HepG2 (cell line): ENCODE measurements at regions not wholly inside any gene's neighbourhood (a gene's known extent, or its start where the extent isn't known, plus 50 kb on each side); places are given as distances from the start of the nearest gene placed in this dataset.

Source experiments
- ATAC-seq: fragments of 200-7000 bp; cut with Tn5 transposase; 3 replicates; pipeline ENCODE4 v1.9.1; 2020; ENCODE audit warnings: mild to moderate bottlenecking, moderate library complexity
- BruUV-seq: library from RNA; stranded (reverse); fragments of 400-500 nt; replicated peaks from 2 replicates; lab custom pipeline; 2021; lab: Mats Ljungman, UMichigan
- CTCF ChIA-PET: fragments of 300-600 bp; formaldehyde crosslinking; extraction: SDS; loops from one replicate; lab custom pipeline; 2021; ENCODE audit warnings: low total read pairs, inconsistent platforms, low intra/inter-chr PET ratio; lab: Yijun Ruan, JAX
- POLR2A ChIA-PET: fragments of 350-600 bp; sonication (Branson Sonifier 250); formaldehyde crosslinking; loops from one replicate; lab custom pipeline; 2020; ENCODE audit warnings: antibody characterized with exemption, inconsistent platforms; lab: Yijun Ruan, JAX
- DNase-seq: peaks from one replicate; pipeline ENCODE4 v3.0.0-alpha.2; 2015; ENCODE audit warnings: low spot score
- FAIRE-seq: peaks from 3 replicates; lab custom pipeline; 2011; peaks lifted over from hg19 to GRCh38; lab: Jason Lieb, UNC
- H2AFZ ChIP-seq: one replicate; pipeline ENCODE4 v1.6.1; 2011; ENCODE audit warnings: low read length, inconsistent platforms
- H3K27ac ChIP-seq: fragments of 300-600 bp; 3 replicates; pipeline ENCODE4 v1.8.0; 2011; ENCODE audit warnings: mixed run types, mild to moderate bottlenecking, mixed read lengths, low read length, inconsistent platforms; ENCODE audit not compliant: insufficient read depth; ENCODE audit errors: extremely low read length
- H3K27me3 ChIP-seq, 2 experiments: fragments of 200-600 bp in 1 of 2; 2 replicates in 1 of 2; 3 replicates in 1 of 2; pipeline versions ENCODE4 v1.6.0 to v1.8.0; 2011; ENCODE audit warnings: low read length in 2 of 2, mild to moderate bottlenecking in 2 of 2, moderate library complexity in 2 of 2, inconsistent platforms in 1 of 2; ENCODE audit not compliant: insufficient read depth in 2 of 2, control insufficient read depth in 1 of 2
- H3K36me3 ChIP-seq, 2 experiments: fragments of 200-600 bp in 1 of 2; replicated peaks in 1 of 2; 2 replicates in 1 of 2; 3 replicates in 1 of 2; pipeline versions ENCODE4 v1.5.1 to v1.8.0; 2011; ENCODE audit warnings: low read length in 2 of 2, inconsistent platforms in 1 of 2; ENCODE audit not compliant: insufficient read depth in 2 of 2, control insufficient read depth in 1 of 2
- H3K4me1 ChIP-seq: 2 replicates; pipeline ENCODE4 v1.5.1; 2012; ENCODE audit warnings: low read length, inconsistent platforms; ENCODE audit not compliant: insufficient read depth
- H3K4me2 ChIP-seq: 2 replicates; pipeline ENCODE4 v1.6.0; 2011; ENCODE audit warnings: low read depth, low read length, inconsistent platforms
- H3K4me3 ChIP-seq, 3 experiments: fragments of 200-600 bp in 1 of 3; sonication (generic), shearing (Covaris generic) in 1 of 3; replicated peaks in 1 of 3; 2 replicates each; pipeline ENCODE4 v1.5.1; 2011 to 2016; ENCODE audit warnings: low read length in 3 of 3, inconsistent platforms in 2 of 3, low read depth in 2 of 3, mild to moderate bottlenecking in 2 of 3, control low read depth in 1 of 3, mixed read lengths in 1 of 3; ENCODE audit not compliant: insufficient read depth in 1 of 3
- H3K79me2 ChIP-seq: one replicate; pipeline ENCODE4 v1.6.1; 2011; ENCODE audit warnings: low read length, inconsistent platforms; ENCODE audit not compliant: insufficient read depth
- H3K9ac ChIP-seq: 2 replicates; pipeline ENCODE4 v1.6.0; 2011; ENCODE audit warnings: mild to moderate bottlenecking, low read depth, low read length, inconsistent platforms; ENCODE audit not compliant: insufficient read depth
- H3K9me3 ChIP-seq: 2 replicates; pipeline ENCODE4 v1.5.1; 2012; ENCODE audit warnings: mild to moderate bottlenecking, low read length
- H4K20me1 ChIP-seq: 2 replicates; pipeline ENCODE4 v1.6.0; 2011; ENCODE audit warnings: inconsistent platforms, mild to moderate bottlenecking, low read length, moderate library complexity; ENCODE audit not compliant: insufficient read depth
- NR3C1 ChIP-seq: sonication (generic); formaldehyde crosslinking; IDR thresholded peaks from 2 replicates; pipeline ENCODE4 v1.4.0; 2020; ENCODE audit warnings: missing genetic modification reagents
- SRSF4 ChIP-seq: fragments of 200-400 bp; formaldehyde crosslinking; IDR thresholded peaks from one replicate; pipeline ENCODE4 v1.6.1; 2018; ENCODE audit warnings: mild to moderate bottlenecking, low read depth, low read length, moderate library complexity; ENCODE audit not compliant: poor library complexity, severe bottlenecking
- ZNF484 ChIP-seq: sonication (generic); formaldehyde crosslinking; IDR thresholded peaks from 2 replicates; pipeline ENCODE4 v1.5.1; 2020; ENCODE audit warnings: mild to moderate bottlenecking, low read depth, missing genetic modification reagents, borderline replicate concordance
- WGBS: methylation state at CpG from one replicate; pipeline ENCODE4 v1.1.6; 2017; ENCODE audit warnings: low lambda C conversion rate; 5-methylcytosine and 5-hydroxymethylcytosine counted together
- in situ Hi-C: cut with HindIII; loops from 2 replicates; pipeline ENCODE4 v1.10.0; 2017; ENCODE audit warnings: low pct_unique_long_range_greater_than_20kb; ENCODE audit not compliant: extremely low pct_ligation_motif_present
- intact Hi-C: fragments of 100-400 bp; cut with micrococcal nuclease; formaldehyde crosslinking; loops from one replicate; pipeline ENCODE4 v1.10.0; 2022; ENCODE audit not compliant: unreplicated experiment
- TF ChIP-seq, protein P1 (sequence below): sonication (generic); formaldehyde crosslinking; IDR thresholded peaks from 2 replicates; pipeline ENCODE4 v1.8.0; 2022; ENCODE audit warnings: missing genetic modification reagents, mild to moderate bottlenecking, borderline replicate concordance
- TF ChIP-seq, protein P2 (sequence below): sonication (generic); formaldehyde crosslinking; IDR thresholded peaks from 2 replicates; pipeline ENCODE4 v1.4.0; 2020; ENCODE audit warnings: missing genetic modification reagents, low read depth, mild to moderate bottlenecking, borderline replicate concordance

DNA sequence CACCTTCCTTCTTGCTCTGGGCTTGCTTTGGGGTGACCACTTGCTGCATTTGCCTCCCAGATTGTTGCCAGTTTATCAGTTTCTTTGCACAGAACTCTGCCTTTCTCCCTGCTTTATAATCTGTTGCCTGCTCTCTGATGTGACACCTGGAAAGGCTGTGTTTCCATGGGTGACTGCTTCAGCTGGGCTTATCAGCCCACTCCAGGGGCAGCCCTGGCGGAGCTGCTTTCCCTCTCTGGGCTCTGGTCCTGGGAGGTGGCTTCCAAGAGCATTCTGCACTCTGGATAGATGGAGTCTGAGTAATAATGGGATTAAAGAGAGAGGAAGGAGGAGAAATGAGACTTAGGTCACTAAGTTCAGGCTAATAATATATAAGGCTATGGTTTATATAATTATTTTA, 352.7 kb downstream of the TSN start:
- in situ Hi-C loops: no loop called here
- no peak for ATAC-seq
- Histone ChIP-seq H3K36me3 (no peaks in the 10 kb centered on the region), H3K9ac (no peak overlapping the region), H3K27me3 (peaks cover 0 to 38% of the 10 kb centered on the region in 2 experiments; a peak in 2 of 5 replicates), H3K4me1 (no peaks in the 10 kb centered on the region), H3K79me2 (no peaks in the 10 kb centered on the region), H3K4me3 (no peak overlapping the region), H3K27ac (no peak overlapping the region), H3K4me2 (no peak overlapping the region), H4K20me1 (no peaks in the 10 kb centered on the region), H2AFZ (no peak overlapping the region), H3K9me3 (no peaks in the 10 kb centered on the region)
- no peak for FAIRE-seq
- intact Hi-C loops: no loop called here
- 5% methylated on average over 1 of the region's 1 CpG for WGBS
- DNase-seq: no peak
- ChIA-PET POLR2A (no interaction called here), CTCF (no interaction called here)
- TF ChIP-seq SRSF4: no peak
- TF ChIP-seq, protein P1, sequence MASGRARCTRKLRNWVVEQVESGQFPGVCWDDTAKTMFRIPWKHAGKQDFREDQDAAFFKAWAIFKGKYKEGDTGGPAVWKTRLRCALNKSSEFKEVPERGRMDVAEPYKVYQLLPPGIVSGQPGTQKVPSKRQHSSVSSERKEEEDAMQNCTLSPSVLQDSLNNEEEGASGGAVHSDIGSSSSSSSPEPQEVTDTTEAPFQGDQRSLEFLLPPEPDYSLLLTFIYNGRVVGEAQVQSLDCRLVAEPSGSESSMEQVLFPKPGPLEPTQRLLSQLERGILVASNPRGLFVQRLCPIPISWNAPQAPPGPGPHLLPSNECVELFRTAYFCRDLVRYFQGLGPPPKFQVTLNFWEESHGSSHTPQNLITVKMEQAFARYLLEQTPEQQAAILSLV (CRISPR knock-in tag): no peak
- TF ChIP-seq, protein P2, sequence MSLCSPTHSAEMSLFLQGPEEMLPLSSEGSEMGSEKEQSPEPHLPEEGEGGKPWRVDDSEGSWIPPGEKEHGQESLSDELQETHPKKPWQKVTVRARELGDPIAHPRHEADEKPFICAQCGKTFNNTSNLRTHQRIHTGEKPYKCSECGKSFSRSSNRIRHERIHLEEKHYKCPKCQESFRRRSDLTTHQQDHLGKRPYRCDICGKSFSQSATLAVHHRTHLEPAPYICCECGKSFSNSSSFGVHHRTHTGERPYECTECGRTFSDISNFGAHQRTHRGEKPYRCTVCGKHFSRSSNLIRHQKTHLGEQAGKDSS (CRISPR knock-in tag): no peak
- TF ChIP-seq ZNF484 (CRISPR knock-in tag): no peak
- no peak for TF ChIP-seq NR3C1 (CRISPR knock-in tag)
- no TSS peak for BruUV-seq
